GM23338 (cell line): ENCODE measurements at regions not wholly inside any gene's neighbourhood (a gene's known extent, or its start where the extent isn't known, plus 50 kb on each side); places are given as distances from the start of the nearest gene placed in this dataset.

ENCODE experiments used
- ATAC-seq: fragments of 200-7000 bp; cut with Tn5 transposase; 3 replicates; pipeline ENCODE4 v1.9.1; 2020
- DNase-seq: peaks from one replicate; pipeline ENCODE4 v3.0.0-alpha.2; 2015; ENCODE audit warnings: low spot score
- H2AFZ ChIP-seq: fragments of 200-600 bp; sonication (generic); 2 replicates; pipeline ENCODE4 v1.8.0; 2016; ENCODE audit warnings: antibody characterized with exemption, mild to moderate bottlenecking, moderate library complexity
- H3F3A ChIP-seq: fragments of 200-600 bp; sonication (generic); replicated peaks from 2 replicates; pipeline ENCODE4 v1.8.0; 2017; ENCODE audit warnings: antibody characterized with exemption, mixed run types, low read depth
- H3K27ac ChIP-seq: fragments of 200-600 bp; sonication (generic); 2 replicates; pipeline ENCODE4 v1.6.1; 2016; ENCODE audit warnings: low read depth
- H3K27me3 ChIP-seq: fragments of 200-600 bp; sonication (generic); 2 replicates; pipeline ENCODE4 v1.8.0; 2016; ENCODE audit warnings: mild to moderate bottlenecking, mixed run types, moderate library complexity; ENCODE audit not compliant: insufficient read depth
- H3K36me3 ChIP-seq: fragments of 200-600 bp; sonication (generic); 2 replicates; pipeline ENCODE4 v1.8.0; 2016; ENCODE audit warnings: mild to moderate bottlenecking; ENCODE audit not compliant: insufficient read depth
- H3K4me1 ChIP-seq: fragments of 200-600 bp; sonication (generic); 2 replicates; pipeline ENCODE4 v1.8.0; 2016; ENCODE audit warnings: mild to moderate bottlenecking, moderate library complexity; ENCODE audit not compliant: insufficient read depth
- H3K4me2 ChIP-seq: fragments of 200-600 bp; sonication (generic); 2 replicates; pipeline ENCODE4 v1.7.1; 2017; ENCODE audit warnings: mixed run types
- H3K4me3 ChIP-seq: fragments of 200-600 bp; sonication (generic); 2 replicates; pipeline ENCODE4 v1.6.1; 2016; ENCODE audit warnings: mixed run types
- H3K79me2 ChIP-seq: fragments of 200-600 bp; sonication (generic); replicated peaks from 2 replicates; pipeline ENCODE4 v1.8.0; 2017; ENCODE audit warnings: mild to moderate bottlenecking; ENCODE audit not compliant: insufficient read depth
- H3K9me2 ChIP-seq: fragments of 200-600 bp; sonication (generic); 2 replicates; pipeline ENCODE4 v1.8.0; 2017; ENCODE audit not compliant: insufficient read depth
- H4K20me1 ChIP-seq: fragments of 200-600 bp; sonication (generic); replicated peaks from 2 replicates; pipeline ENCODE4 v1.8.0; 2017; ENCODE audit warnings: mild to moderate bottlenecking; ENCODE audit not compliant: insufficient read depth
- H3K27ac Mint-ChIP-seq: 2 replicates; pipeline ENCODE4 v1.8.0; 2020; ENCODE audit warnings: inconsistent platforms, mild to moderate bottlenecking, moderate library complexity, mixed read lengths
- H3K27me3 Mint-ChIP-seq: 3 replicates; pipeline ENCODE4 v1.8.0; 2022; ENCODE audit warnings: low read depth, mild to moderate bottlenecking, moderate library complexity, mixed read lengths, inconsistent platforms; ENCODE audit not compliant: insufficient read depth, poor library complexity
- H3K36me3 Mint-ChIP-seq: 3 replicates; pipeline ENCODE4 v1.8.0; 2021; ENCODE audit warnings: low read depth, mild to moderate bottlenecking, inconsistent platforms, moderate library complexity, mixed read lengths
- H3K4me1 Mint-ChIP-seq: 3 replicates; pipeline ENCODE4 v1.8.0; 2020; ENCODE audit warnings: mild to moderate bottlenecking, inconsistent platforms, mixed read lengths
- H3K4me3 Mint-ChIP-seq: 3 replicates; pipeline ENCODE4 v1.8.0; 2021; ENCODE audit warnings: moderate library complexity, mild to moderate bottlenecking, inconsistent platforms, mixed read lengths
- H3K9me3 Mint-ChIP-seq: 3 replicates; pipeline ENCODE4 v1.8.0; 2020; ENCODE audit warnings: moderate library complexity, mild to moderate bottlenecking, inconsistent platforms, mixed read lengths
- CREB1 ChIP-seq: fragments of 250-450 bp; sonication (Bioruptor Pico); IDR thresholded peaks from 2 replicates; pipeline ENCODE4 v1.5.0; 2020; ENCODE audit warnings: low read depth, mild to moderate bottlenecking, moderate library complexity
- ETS1 ChIP-seq: IDR thresholded peaks from 2 replicates; pipeline ENCODE4 v1.6.1; 2016; ENCODE audit warnings: antibody characterized with exemption
- EZH2 ChIP-seq: fragments of 200-600 bp; sonication (generic); IDR thresholded peaks from one replicate; pipeline ENCODE4 v1.8.0; 2017; ENCODE audit warnings: antibody characterized with exemption, mild to moderate bottlenecking, low read depth; ENCODE audit not compliant: unreplicated experiment
- EZH2phosphoT487 ChIP-seq: fragments of 200-600 bp; sonication (generic); IDR thresholded peaks from one replicate; pipeline ENCODE4 v1.8.1; 2018; ENCODE audit warnings: antibody characterized with exemption; ENCODE audit not compliant: unreplicated experiment
- JUNB ChIP-seq: IDR thresholded peaks from one replicate; pipeline ENCODE4 v1.6.1; 2016; ENCODE audit warnings: antibody characterized with exemption; ENCODE audit not compliant: unreplicated experiment
- NANOG ChIP-seq: IDR thresholded peaks from 2 replicates; pipeline ENCODE4 v1.6.1; 2016; ENCODE audit warnings: antibody characterized with exemption, borderline replicate concordance
- STAT1 ChIP-seq: IDR thresholded peaks from one replicate; pipeline ENCODE4 v1.6.1; 2016; ENCODE audit warnings: antibody characterized with exemption; ENCODE audit not compliant: unreplicated experiment
- ZNF114 ChIP-seq: fragments of 250-450 bp; sonication (Bioruptor Pico); IDR thresholded peaks from 2 replicates; pipeline ENCODE4 v1.5.0; 2020; ENCODE audit warnings: mild to moderate bottlenecking, moderate library complexity
- ZNF331 ChIP-seq: fragments of 250-450 bp; sonication (Bioruptor Pico); IDR thresholded peaks from 2 replicates; pipeline ENCODE4 v1.5.0; 2020; ENCODE audit warnings: low read depth, mild to moderate bottlenecking, moderate library complexity
- ZNF462 ChIP-seq: fragments of 250-450 bp; sonication (Bioruptor Pico); IDR thresholded peaks from 2 replicates; pipeline ENCODE4 v1.5.0; 2020; ENCODE audit warnings: mild to moderate bottlenecking, moderate library complexity

- no peak for TF ChIP-seq ZNF462 (CRISPR knock-in tag)
- no peak for TF ChIP-seq ZNF114
- no peak for TF ChIP-seq CREB1
- TF ChIP-seq STAT1, result no peak
- TF ChIP-seq EZH2, result no peak
- no peak for TF ChIP-seq EZH2phosphoT487
- TF ChIP-seq NANOG, result no peak
- no peak for TF ChIP-seq ETS1
- TF ChIP-seq ZNF331 (CRISPR knock-in tag), result no peak
Measured at GRCh38 chr10:70964245-70964644, 75.9 kb upstream of the PCBD1 start (continued).

GRCh38 chr10:70964881-70965280, 76.5 kb upstream of the PCBD1 start:
- Mint-ChIP-seq H3K4me3 (no peak overlapping the region), H3K36me3 (no peaks in the 10 kb centered on the region), H3K27me3 (peaks cover 3% of the 10 kb centered on the region), H3K4me1 (peaks cover 14% of the 10 kb centered on the region; the same call in 2 of the 3 replicates), H3K27ac (no peak overlapping the region), H3K9me3 (no peaks in the 10 kb centered on the region)
- Histone ChIP-seq H3K79me2 (no peaks in the 10 kb centered on the region), H3K9me2 (no peaks in the 10 kb centered on the region), H3F3A (no peaks in the 10 kb centered on the region), H3K27me3 (no peaks in the 10 kb centered on the region), H2AFZ (no peak overlapping the region), H3K4me3 (no peak overlapping the region), H3K4me2 (no peak overlapping the region), H3K36me3 (no peaks in the 10 kb centered on the region), H3K4me1 (no peaks in the 10 kb centered on the region; the same call in 1 of the 2 replicates), H4K20me1 (no peaks in the 10 kb centered on the region), H3K27ac (no peak overlapping the region)
- TF ChIP-seq JUNB (no peak), EZH2phosphoT487 (no peak)
- no peak for DNase-seq
- no peak for ATAC-seq
